LNCaP clone FGC (cell line): ENCODE measurements at regions not wholly inside any gene's neighbourhood (a gene's known extent, or its start where the extent isn't known, plus 50 kb on each side); places are given as distances from the start of the nearest gene placed in this dataset.

Experiments used
- DNase-seq: peaks from one replicate; pipeline ENCODE4 v3.0.0-alpha.2; 2011; ENCODE audit warnings: low read depth
- H3K4me3 ChIP-seq: 2 replicates; pipeline ENCODE4 v1.5.1; 2011; ENCODE audit warnings: mild to moderate bottlenecking, low read depth, low read length, control low read depth
- CTCF ChIP-seq: IDR thresholded peaks from 2 replicates; pipeline ENCODE4 v1.5.1; 2012; ENCODE audit warnings: mild to moderate bottlenecking; ENCODE audit not compliant: control insufficient read depth, insufficient read depth; ENCODE audit errors: extremely low read depth

DNA sequence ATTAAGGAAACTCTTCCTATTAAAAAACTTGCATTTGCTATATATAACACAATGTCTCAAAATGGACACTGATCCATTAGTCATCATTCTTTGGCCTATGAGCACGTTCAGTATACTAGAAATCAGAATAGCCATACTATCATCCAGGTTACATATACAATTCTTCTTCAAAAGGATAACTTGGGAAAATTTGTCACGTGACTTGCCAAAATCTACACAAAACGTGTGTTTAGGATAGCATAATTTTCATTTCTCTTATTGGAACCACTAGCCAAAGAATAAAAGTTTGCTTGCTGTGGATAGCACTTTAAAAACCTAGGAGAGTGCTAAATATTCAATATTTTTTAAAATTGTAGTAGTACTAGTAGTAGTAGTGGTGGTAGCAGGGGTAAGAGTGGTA lies 714.3 kb upstream of the FOXG1 start:
- no peak for TF ChIP-seq CTCF
- no peak for DNase-seq
- no peak overlapping the region for H3K4me3 ChIP-seq

DNA sequence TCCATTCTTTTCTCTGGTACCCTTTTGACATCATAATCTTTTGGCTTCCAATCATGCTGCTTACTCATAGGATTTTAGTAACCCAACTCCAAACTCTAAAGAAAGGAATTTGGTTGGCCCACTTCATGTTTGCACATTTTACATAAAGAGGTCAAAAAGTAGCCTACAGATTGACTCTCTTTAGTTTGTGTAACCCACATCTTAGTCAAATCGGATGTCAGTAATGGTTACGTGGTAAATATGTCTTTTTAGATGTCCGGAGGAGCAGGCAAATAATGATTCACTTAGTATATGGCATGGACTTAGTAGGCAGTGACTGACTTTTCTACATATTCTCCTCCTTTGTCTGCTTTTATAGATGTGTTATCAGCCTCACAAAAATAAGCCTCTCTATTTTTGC lies 711.6 kb upstream of the FOXG1 start:
- DNase-seq, result no peak
- H3K4me3 ChIP-seq, result no peak overlapping the region
- TF ChIP-seq CTCF, result no peak

- TF ChIP-seq CTCF, result no peak
- no peak overlapping the region for H3K4me3 ChIP-seq
- DNase-seq, result no peak
Measured at GRCh38 chr14:28057359-28058296, 709.0 kb upstream of the FOXG1 start.

DNA sequence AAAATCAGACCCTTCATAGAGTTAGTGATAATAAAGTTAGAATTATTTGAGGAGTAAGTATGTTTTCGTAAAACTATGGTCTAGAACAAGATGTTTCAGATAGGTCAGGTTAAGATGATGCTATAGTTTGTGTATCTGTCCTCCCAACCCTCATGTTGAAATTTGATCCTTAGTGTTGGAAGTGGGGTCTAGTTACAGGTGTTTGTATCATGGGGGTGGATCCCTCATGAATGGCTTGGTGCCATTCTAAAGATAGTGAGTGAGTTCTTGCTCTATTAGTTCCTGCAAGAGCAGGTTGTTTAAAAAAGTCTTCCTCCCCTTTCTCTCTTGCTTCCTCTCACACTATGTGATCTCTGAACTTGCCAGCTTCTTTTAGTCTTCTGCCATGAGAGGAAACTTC lies 707.3 kb upstream of the FOXG1 start:
- TF ChIP-seq CTCF, result no peak
- no peak for DNase-seq
- no peak overlapping the region for H3K4me3 ChIP-seq

DNA sequence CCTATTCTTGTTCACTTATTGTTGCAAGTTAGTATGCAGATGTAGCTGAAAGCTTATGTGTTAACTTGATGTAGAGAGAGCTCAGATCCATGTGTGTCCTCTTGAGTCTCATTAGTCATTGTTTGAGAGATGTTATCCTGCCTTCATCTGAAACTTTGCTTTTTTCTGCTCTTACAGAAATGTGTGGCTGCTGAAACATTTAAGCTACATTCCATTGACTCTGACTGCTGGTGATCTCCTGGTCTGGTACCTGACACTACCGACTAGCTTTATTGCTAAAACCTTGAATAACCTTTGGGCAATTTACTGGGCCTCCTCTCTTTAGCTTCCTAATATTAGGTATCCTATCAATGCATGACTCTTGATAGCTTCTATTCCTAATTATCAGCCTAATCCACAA lies 705.6 kb upstream of the FOXG1 start:
- DNase-seq, result no peak
- TF ChIP-seq CTCF, result no peak
- H3K4me3 ChIP-seq, result no peak overlapping the region

GRCh38 chr14:28077021-28077420 lies 689.6 kb upstream of the FOXG1 start:
- no peak overlapping the region for H3K4me3 ChIP-seq
- DNase-seq, result no peak
- no peak for TF ChIP-seq CTCF

DNA sequence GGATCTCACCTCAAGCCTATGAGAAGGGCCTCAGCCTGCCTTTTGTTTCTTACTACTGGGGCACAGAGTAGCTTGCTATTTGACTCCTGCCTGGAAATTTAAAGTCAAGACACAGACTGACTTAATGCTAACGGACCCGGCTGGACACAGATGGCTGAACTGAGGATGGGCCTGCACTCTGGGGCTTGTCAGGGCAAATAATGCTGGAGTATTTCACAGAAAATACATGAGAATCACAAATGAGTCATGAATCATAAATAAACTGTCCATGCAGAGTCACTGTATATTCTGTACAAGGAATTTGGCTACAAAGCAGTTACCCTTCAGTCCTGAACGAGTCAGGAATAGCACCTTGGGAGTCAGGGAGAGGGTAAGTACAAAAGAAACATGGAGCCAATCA lies 683.2 kb upstream of the FOXG1 start:
- TF ChIP-seq CTCF, result no peak
- no peak for DNase-seq
- no peak overlapping the region for H3K4me3 ChIP-seq
